OCI-LY7 (cell line): ENCODE measurements at regions not wholly inside any gene's neighbourhood (a gene's known extent, or its start where the extent isn't known, plus 50 kb on each side); places are given as distances from the start of the nearest gene placed in this dataset.
"Not testable (repeated sequence)": the region's sequence is repeated elsewhere in the genome, so short reads cannot be mapped to it uniquely, and the experiment has no call there.

Experiments
- BruUV-seq: library from RNA; stranded (reverse); fragments of 400-500 nt; replicated peaks from 2 replicates; lab custom pipeline; 2021; lab: Mats Ljungman, UMichigan
- CTCF ChIA-PET: fragments of 300-600 bp; sonication (Branson Sonifier 250); formaldehyde crosslinking; loops from one replicate; lab custom pipeline; 2022; ENCODE audit warnings: antibody characterized with exemption; ENCODE audit not compliant: unreplicated experiment; lab: Charles Lee
- POLR2A ChIA-PET: fragments of 300-600 bp; sonication (Branson Sonifier 250); formaldehyde crosslinking; loops from one replicate; lab custom pipeline; 2022; ENCODE audit warnings: antibody characterized with exemption; lab: Charles Lee
- DNase-seq: peaks from one replicate; pipeline ENCODE4 v3.0.0-alpha.2; 2015; ENCODE audit warnings: low spot score
- H2AFZ ChIP-seq: fragments of 200-600 bp; sonication (generic), shearing (Covaris generic); 2 replicates; pipeline ENCODE4 v1.6.1; 2014; ENCODE audit warnings: mild to moderate bottlenecking, antibody characterized with exemption, low read length, moderate library complexity
- H3K27ac ChIP-seq: fragments of 200-600 bp; sonication (generic); 2 replicates; pipeline ENCODE4 v1.5.1; 2014; ENCODE audit warnings: mixed run types, low read depth, mild to moderate bottlenecking, moderate library complexity, low read length, inconsistent platforms; ENCODE audit not compliant: poor library complexity, severe bottlenecking
- H3K36me3 ChIP-seq: fragments of 200-600 bp; sonication (generic); 2 replicates; pipeline ENCODE4 v1.6.1; 2014; ENCODE audit warnings: mild to moderate bottlenecking, antibody characterized with exemption, low read length, moderate library complexity, mixed read lengths; ENCODE audit not compliant: insufficient read depth
- H3K4me1 ChIP-seq: fragments of 200-600 bp; sonication (generic); 2 replicates; pipeline ENCODE4 v1.5.1; 2014; ENCODE audit warnings: mild to moderate bottlenecking, low read length; ENCODE audit not compliant: insufficient read depth, poor library complexity, severe bottlenecking
- H3K4me2 ChIP-seq: fragments of 200-600 bp; sonication (generic); 2 replicates; pipeline ENCODE4 v1.6.1; 2014; ENCODE audit warnings: mild to moderate bottlenecking, low read length
- H3K4me3 ChIP-seq: fragments of 200-600 bp; sonication (generic); 2 replicates; pipeline ENCODE4 v1.5.1; 2014; ENCODE audit warnings: mild to moderate bottlenecking, low read depth, low read length; ENCODE audit not compliant: poor library complexity, severe bottlenecking
- H3K79me2 ChIP-seq: fragments of 200-600 bp; sonication (generic); 2 replicates; pipeline ENCODE4 v1.6.1; 2016; ENCODE audit warnings: low read depth, mild to moderate bottlenecking, low read length, moderate library complexity, mixed read lengths; ENCODE audit not compliant: insufficient read depth
- H3K9me2 ChIP-seq: fragments of 200-600 bp; sonication (generic); 2 replicates; pipeline ENCODE4 v1.6.1; 2016; ENCODE audit warnings: mild to moderate bottlenecking, low read length, mixed read lengths; ENCODE audit not compliant: insufficient read depth
- H3K9me3 ChIP-seq: fragments of 200-600 bp; sonication (generic); 2 replicates; pipeline ENCODE4 v1.6.1; 2014; ENCODE audit warnings: mild to moderate bottlenecking, mixed run types, low read length, mixed read lengths
- H4K20me1 ChIP-seq: fragments of 200-600 bp; sonication (generic); 2 replicates; pipeline ENCODE4 v1.6.1; 2014; ENCODE audit warnings: mild to moderate bottlenecking, antibody characterized with exemption, low read length, moderate library complexity, mixed read lengths; ENCODE audit not compliant: insufficient read depth
- EZH2phosphoT487 ChIP-seq: fragments of 200-600 bp; sonication (generic); IDR thresholded peaks from 2 replicates; pipeline ENCODE4 v1.6.1; 2018; ENCODE audit warnings: low read depth, borderline replicate concordance, mild to moderate bottlenecking, mixed run types, antibody characterized with exemption, low read length, moderate library complexity, mixed read lengths
- intact Hi-C: fragments of 100-400 bp; cut with micrococcal nuclease; formaldehyde crosslinking; loops from one replicate; pipeline ENCODE4 v1.10.0; 2022; ENCODE audit not compliant: unreplicated experiment
- TF ChIP-seq, protein P1 (sequence below): fragments of 200-600 bp; sonication (generic); conservative IDR thresholded peaks from 2 replicates; pipeline ENCODE4 v1.5.1; 2014; ENCODE audit warnings: mild to moderate bottlenecking, antibody characterized with exemption, low read length, moderate library complexity, mixed read lengths

DNA sequence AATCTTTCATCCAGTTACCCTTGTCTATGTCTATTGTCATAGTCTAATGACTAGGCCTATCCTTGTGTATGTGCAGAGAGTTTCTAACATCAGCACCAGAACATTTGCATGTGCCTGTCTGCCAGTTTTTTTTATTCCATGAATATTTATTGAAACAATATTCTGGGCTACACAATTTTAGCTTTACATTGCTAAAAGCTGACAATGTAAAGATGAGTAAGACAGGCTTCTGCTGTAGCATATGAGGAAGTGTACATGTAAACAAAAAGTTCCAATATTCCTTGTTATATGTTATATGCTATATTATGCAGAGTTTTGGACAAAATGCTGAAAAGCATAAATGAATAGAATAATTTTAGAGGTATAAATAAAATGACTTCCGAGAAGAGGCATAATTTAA, 357.7 kb downstream of the NYAP2 start:
- Histone ChIP-seq H4K20me1 (no peaks in the 10 kb centered on the region), H3K36me3 (no peaks in the 10 kb centered on the region), H3K4me3 (no peak overlapping the region), H3K79me2 (no peaks in the 10 kb centered on the region), H3K9me3 (no peaks in the 10 kb centered on the region), H3K9me2 (no peaks in the 10 kb centered on the region), H3K4me1 (no peaks in the 10 kb centered on the region), H2AFZ (no peak overlapping the region), H3K27ac (no peak overlapping the region), H3K4me2 (no peak overlapping the region)
- ChIA-PET POLR2A (interaction anchor here (0.6 kb wide), 1 partner anchor 546 kb away, joined by 3 read pairs; no protein-coding TSS in a partner anchor), CTCF (no interaction called here)
- DNase-seq = no peak
- BruUV-seq = no TSS peak
- no peak for TF ChIP-seq EZH2phosphoT487
- TF ChIP-seq, protein P1, sequence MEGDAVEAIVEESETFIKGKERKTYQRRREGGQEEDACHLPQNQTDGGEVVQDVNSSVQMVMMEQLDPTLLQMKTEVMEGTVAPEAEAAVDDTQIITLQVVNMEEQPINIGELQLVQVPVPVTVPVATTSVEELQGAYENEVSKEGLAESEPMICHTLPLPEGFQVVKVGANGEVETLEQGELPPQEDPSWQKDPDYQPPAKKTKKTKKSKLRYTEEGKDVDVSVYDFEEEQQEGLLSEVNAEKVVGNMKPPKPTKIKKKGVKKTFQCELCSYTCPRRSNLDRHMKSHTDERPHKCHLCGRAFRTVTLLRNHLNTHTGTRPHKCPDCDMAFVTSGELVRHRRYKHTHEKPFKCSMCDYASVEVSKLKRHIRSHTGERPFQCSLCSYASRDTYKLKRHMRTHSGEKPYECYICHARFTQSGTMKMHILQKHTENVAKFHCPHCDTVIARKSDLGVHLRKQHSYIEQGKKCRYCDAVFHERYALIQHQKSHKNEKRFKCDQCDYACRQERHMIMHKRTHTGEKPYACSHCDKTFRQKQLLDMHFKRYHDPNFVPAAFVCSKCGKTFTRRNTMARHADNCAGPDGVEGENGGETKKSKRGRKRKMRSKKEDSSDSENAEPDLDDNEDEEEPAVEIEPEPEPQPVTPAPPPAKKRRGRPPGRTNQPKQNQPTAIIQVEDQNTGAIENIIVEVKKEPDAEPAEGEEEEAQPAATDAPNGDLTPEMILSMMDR = no peak
- intact Hi-C loops = no loop called here

DNA sequence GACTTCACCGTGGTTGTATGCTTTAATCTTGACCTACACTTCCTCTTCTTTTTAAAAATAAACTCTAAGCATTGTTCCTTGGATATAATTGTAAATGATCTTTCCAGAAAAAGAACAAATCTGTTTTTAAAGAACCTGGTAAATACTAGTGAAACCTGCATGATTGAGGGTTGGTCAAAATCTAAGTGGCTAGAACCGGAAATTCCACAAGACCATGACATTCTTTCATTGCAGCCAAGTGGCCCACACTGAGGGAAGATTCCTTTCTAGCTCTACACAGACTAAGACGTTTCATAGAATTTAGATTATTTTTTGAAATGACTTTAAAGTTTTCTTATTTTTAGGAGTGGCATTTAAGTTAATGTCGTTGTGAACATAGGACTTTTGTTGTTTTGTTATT, 356.7 kb downstream of the NYAP2 start:
- CTCF ChIA-PET = no interaction called here
- intact Hi-C loops = no loop called here
- Histone ChIP-seq H3K79me2 (no peaks in the 10 kb centered on the region), H3K9me2 (no peaks in the 10 kb centered on the region), H3K4me1 (no peaks in the 10 kb centered on the region), H2AFZ (no peak overlapping the region), H3K9me3 (no peaks in the 10 kb centered on the region), H3K36me3 (no peaks in the 10 kb centered on the region), H3K4me2 (no peak overlapping the region), H4K20me1 (no peaks in the 10 kb centered on the region), H3K4me3 (no peak overlapping the region), H3K27ac (no peak overlapping the region)
- no peak for TF ChIP-seq EZH2phosphoT487
- TF ChIP-seq, protein P1 = no peak
- POLR2A ChIA-PET = no interaction called here
- no TSS peak for BruUV-seq
- no peak for DNase-seq

DNA sequence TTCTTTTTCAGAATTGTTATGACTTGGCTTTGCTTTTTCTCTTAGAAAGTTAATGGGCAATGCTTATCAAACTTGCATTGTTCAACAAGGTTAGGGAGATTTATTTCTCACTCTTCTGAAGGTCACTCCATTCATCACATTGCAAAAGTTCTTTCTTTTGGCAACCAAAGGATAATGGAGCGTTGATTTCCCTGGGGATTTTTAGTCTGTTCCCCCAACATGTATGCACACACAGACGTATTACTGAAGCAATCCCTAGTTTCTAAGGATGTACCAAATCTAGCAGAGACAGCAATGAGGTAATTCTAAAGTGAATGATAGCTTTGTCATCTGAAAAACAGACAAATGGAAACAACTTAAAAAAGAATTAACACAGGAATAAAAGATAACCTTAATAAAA, 349.1 kb downstream of the NYAP2 start:
- Histone ChIP-seq H3K27ac (no peak overlapping the region), H2AFZ (no peak overlapping the region), H3K36me3 (no peaks in the 10 kb centered on the region), H4K20me1 (no peaks in the 10 kb centered on the region), H3K4me2 (no peak overlapping the region), H3K4me3 (no peak overlapping the region), H3K9me3 (no peaks in the 10 kb centered on the region), H3K4me1 (no peaks in the 10 kb centered on the region), H3K79me2 (no peaks in the 10 kb centered on the region), H3K9me2 (no peaks in the 10 kb centered on the region)
- DNase-seq = no peak
- TF ChIP-seq EZH2phosphoT487 = no peak
- TF ChIP-seq, protein P1 = no peak
- ChIA-PET POLR2A (no interaction called here), CTCF (no interaction called here)
- intact Hi-C loops = no loop called here
- BruUV-seq = no TSS peak

DNA sequence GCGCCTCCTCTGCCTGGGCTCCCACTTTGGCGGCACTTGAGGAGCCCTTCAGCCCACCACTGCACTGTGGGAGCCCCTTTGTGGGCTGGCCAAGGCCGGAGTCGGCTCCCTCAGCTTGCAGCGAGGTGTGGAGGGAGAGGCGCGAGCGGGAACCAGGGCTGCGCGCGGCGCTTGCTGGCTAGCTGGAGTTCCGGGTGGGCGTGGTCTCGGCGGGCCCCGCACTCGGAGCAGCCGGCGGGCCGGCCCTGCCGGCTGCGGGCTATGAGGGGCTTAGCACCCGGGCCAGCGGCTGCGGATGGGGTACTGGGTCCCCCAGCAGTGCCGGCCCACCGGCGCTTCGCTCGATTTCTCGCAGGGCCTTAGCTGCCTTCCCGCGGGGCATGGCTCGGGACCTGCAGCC, 344.5 kb downstream of the NYAP2 start:
- H3K9me3 ChIP-seq, H3K4me1 ChIP-seq, H3K4me3 ChIP-seq, H3K4me2 ChIP-seq, DNase-seq, CTCF ChIA-PET, H4K20me1 ChIP-seq, H3K27ac ChIP-seq, POLR2A ChIA-PET, H2AFZ ChIP-seq, BruUV-seq, intact Hi-C loops, H3K79me2 ChIP-seq, H3K36me3 ChIP-seq, H3K9me2 ChIP-seq: not testable (repeated sequence)
